ENCODE measurements at regions not wholly inside any gene's neighbourhood (a gene's known extent, or its start where the extent isn't known, plus 50 kb on each side); places are given as distances from the start of the nearest gene placed in this dataset.

DNA sequence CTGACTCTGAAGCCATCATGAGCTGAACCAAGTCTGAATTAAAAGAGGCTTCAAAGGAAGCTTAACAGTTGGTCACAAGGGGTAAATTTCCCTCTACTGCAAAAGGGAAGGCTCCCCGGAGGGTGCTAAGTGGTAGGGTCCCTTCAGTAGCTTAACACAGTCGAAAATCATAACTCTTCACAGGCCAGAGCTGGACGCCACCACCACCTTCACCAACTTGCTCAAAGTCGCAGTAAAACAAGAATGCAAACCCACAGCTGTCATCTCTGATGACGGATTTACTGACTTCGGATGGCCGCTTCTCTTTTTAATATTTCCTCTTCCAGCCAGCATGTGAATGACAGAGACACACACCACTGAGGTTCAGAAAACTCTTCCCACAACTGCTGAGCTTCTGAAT is 144.7 kb upstream of the FBXL4 start:
- Histone ChIP-seq H3K9me1 (ENCODE audit: control insufficient read depth, insufficient read depth, low read length) (no peaks in the 10 kb centered on the region), H3K36me3 (ENCODE audit: control insufficient read depth, insufficient read depth, low read length) (no peaks in the 10 kb centered on the region), H3K9ac (ENCODE audit: insufficient read depth in 1 of 2, low read depth in 2 of 2, low read length in 2 of 2) (no peak overlapping the region), H4K20me1 (replicated peaks; ENCODE audit: control insufficient read depth, insufficient read depth, low read length) (no peaks in the 10 kb centered on the region), H3K9me3 (replicated peaks; ENCODE audit: control insufficient read depth, insufficient read depth, low read depth, low read length) (no peaks in the 10 kb centered on the region), H3K4me2 (ENCODE audit: insufficient read depth, low read length) (no peak overlapping the region), H3K27ac (ENCODE audit: extremely low read depth, low read depth, low read length) (no peak overlapping the region), H3K4me1 (replicated peaks in 1 of 2; ENCODE audit: control insufficient read depth in 2 of 2, insufficient read depth in 2 of 2, low read length in 2 of 2) (no peaks in the 10 kb centered on the region), H3K79me2 (ENCODE audit: control insufficient read depth, insufficient read depth, low read length) (no peaks in the 10 kb centered on the region), H2AFZ (ENCODE audit: low read depth, low read length) (no peak overlapping the region), H3K4me3 (no peak overlapping the region), H3K27me3 (ENCODE audit: control insufficient read depth in 2 of 2, insufficient read depth in 2 of 2, low read length in 2 of 2) (peaks cover 0 to 15% of the 10 kb centered on the region in 2 experiments; a peak in 2 of 5 replicates)
- intact Hi-C loops (cut with micrococcal nuclease) = no loop called here
- TF ChIP-seq, protein P1, sequence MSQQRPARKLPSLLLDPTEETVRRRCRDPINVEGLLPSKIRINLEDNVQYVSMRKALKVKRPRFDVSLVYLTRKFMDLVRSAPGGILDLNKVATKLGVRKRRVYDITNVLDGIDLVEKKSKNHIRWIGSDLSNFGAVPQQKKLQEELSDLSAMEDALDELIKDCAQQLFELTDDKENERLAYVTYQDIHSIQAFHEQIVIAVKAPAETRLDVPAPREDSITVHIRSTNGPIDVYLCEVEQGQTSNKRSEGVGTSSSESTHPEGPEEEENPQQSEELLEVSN (IDR thresholded peaks at IDR 0.05; ENCODE audit: borderline replicate concordance in 1 of 2, extremely low read depth in 1 of 2, insufficient read depth in 1 of 2, insufficient read length in 1 of 2, low read depth in 1 of 2, low read length in 1 of 2, poor library complexity in 1 of 2, severe bottlenecking in 1 of 2) = no peak
- TF ChIP-seq NFIX (CRISPR knock-in tag; IDR thresholded peaks at IDR 0.05; ENCODE audit: low read depth) (no peak), ZNF551 (CRISPR knock-in tag; IDR thresholded peaks at IDR 0.05) (no peak), HDGF (IDR thresholded peaks at IDR 0.05) (no peak), PCBP2 (IDR thresholded peaks at IDR 0.05; ENCODE audit: low read depth, low read length, poor library complexity, severe bottlenecking) (no peak)
- TF ChIP-seq, protein P2, sequence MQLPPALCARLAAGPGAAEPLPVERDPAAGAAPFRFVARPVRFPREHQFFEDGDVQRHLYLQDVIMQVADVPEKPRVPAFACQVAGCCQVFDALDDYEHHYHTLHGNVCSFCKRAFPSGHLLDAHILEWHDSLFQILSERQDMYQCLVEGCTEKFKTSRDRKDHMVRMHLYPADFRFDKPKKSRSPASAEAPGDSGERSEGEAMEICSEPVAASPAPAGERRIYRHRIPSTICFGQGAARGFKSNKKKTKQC (CRISPR knock-in tag; IDR thresholded peaks at IDR 0.05) = no peak
- TF ChIP-seq, protein P3, sequence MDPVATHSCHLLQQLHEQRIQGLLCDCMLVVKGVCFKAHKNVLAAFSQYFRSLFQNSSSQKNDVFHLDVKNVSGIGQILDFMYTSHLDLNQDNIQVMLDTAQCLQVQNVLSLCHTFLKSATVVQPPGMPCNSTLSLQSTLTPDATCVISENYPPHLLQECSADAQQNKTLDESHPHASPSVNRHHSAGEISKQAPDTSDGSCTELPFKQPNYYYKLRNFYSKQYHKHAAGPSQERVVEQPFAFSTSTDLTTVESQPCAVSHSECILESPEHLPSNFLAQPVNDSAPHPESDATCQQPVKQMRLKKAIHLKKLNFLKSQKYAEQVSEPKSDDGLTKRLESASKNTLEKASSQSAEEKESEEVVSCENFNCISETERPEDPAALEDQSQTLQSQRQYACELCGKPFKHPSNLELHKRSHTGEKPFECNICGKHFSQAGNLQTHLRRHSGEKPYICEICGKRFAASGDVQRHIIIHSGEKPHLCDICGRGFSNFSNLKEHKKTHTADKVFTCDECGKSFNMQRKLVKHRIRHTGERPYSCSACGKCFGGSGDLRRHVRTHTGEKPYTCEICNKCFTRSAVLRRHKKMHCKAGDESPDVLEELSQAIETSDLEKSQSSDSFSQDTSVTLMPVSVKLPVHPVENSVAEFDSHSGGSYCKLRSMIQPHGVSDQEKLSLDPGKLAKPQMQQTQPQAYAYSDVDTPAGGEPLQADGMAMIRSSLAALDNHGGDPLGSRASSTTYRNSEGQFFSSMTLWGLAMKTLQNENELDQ (CRISPR knock-in tag; IDR thresholded peaks at IDR 0.05; ENCODE audit: borderline replicate concordance) = no peak
- TF ChIP-seq, protein P4, sequence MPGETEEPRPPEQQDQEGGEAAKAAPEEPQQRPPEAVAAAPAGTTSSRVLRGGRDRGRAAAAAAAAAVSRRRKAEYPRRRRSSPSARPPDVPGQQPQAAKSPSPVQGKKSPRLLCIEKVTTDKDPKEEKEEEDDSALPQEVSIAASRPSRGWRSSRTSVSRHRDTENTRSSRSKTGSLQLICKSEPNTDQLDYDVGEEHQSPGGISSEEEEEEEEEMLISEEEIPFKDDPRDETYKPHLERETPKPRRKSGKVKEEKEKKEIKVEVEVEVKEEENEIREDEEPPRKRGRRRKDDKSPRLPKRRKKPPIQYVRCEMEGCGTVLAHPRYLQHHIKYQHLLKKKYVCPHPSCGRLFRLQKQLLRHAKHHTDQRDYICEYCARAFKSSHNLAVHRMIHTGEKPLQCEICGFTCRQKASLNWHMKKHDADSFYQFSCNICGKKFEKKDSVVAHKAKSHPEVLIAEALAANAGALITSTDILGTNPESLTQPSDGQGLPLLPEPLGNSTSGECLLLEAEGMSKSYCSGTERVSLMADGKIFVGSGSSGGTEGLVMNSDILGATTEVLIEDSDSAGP (CRISPR knock-in tag; IDR thresholded peaks at IDR 0.05) = no peak
- ChIA-PET CTCF (ENCODE audit: low intra/inter-chr PET ratio) (no interaction called here), POLR2A (interaction anchor here (0.6 kb wide), 1 partner anchor 11 kb away, joined by 3 read pairs; no protein-coding TSS in a partner anchor)
- no TSS peak for BruUV-seq (replicated peaks)
- ATAC-seq (no peak), DNase-seq (ENCODE audit: extremely low read depth in 1 of 4, low spot score in 3 of 4) (no peak), FAIRE-seq (no peak)
- 0% methylated on average over 7 of the region's 7 CpGs for WGBS (ENCODE audit: insufficient coverage, low coverage, missing lambda C conversion rate)
- in situ Hi-C loops (cut with MboI) = no loop called here

Data from K562 (cell line).